Motor neuron (in vitro differentiated cells): ENCODE measurements at regions not wholly inside any gene's neighbourhood (a gene's known extent, or its start where the extent isn't known, plus 50 kb on each side); places are given as distances from the start of the nearest gene placed in this dataset.
"Not testable (repeated sequence)": the region's sequence is repeated elsewhere in the genome, so short reads cannot be mapped to it uniquely, and the experiment has no call there.

Experiments
- ATAC-seq, 8 experiments: fragments of 200-7000 bp; cut with Tn5 transposase; replicated peaks in 6 of 8; 2 replicates each; pipeline ENCODE4 v1.8.0; 2021; ENCODE audit warnings: mild to moderate bottlenecking in 8 of 8, moderate library complexity in 8 of 8
- H3K27ac ChIP-seq, 2 donors: fragments of 250-450 bp; sonication (Bioruptor Pico); 2 replicates each; pipeline ENCODE4 v1.9.0; 2021; ENCODE audit warnings: antibody characterized with exemption in 2 of 2, mild to moderate bottlenecking in 2 of 2, moderate library complexity in 1 of 2
- H3K4me1 ChIP-seq, 2 donors: fragments of 250-450 bp; sonication (Bioruptor Pico); replicated peaks in 1 of 2; 2 replicates each; pipeline ENCODE4 v1.6.1; 2021; ENCODE audit warnings: antibody characterized with exemption in 2 of 2, mild to moderate bottlenecking in 2 of 2, moderate library complexity in 1 of 2
- H3K4me3 ChIP-seq, 5 donors: fragments of 250-450 bp; sonication (Bioruptor Pico); 2 replicates each; pipeline ENCODE4 v1.9.0; 2021; ENCODE audit warnings: antibody characterized with exemption in 5 of 5, mild to moderate bottlenecking in 5 of 5, moderate library complexity in 4 of 5
- WGBS, 10 experiments: fragments of 450-650 bp; shearing (Covaris generic); methylation state at CpG; one replicate each; pipeline ENCODE4 v1.0.0; 2022; 5-methylcytosine and 5-hydroxymethylcytosine counted together
- in situ Hi-C, 9 experiments: fragments of 400-800 bp; cut with MboI; loops; one replicate each; pipeline ENCODE4 v1.15.0; 2021; ENCODE audit warnings: low sequenced_read_pairs in 9 of 9, low pct_unique_long_range_greater_than_20kb in 2 of 9; ENCODE audit not compliant: unreplicated experiment in 9 of 9

- ATAC-seq, result peak in 1 of 8 experiments; percentile 17
- no peak overlapping the region for H3K4me3 ChIP-seq
- peaks cover 0 to 4% of the 10 kb centered on the region in 2 donors for H3K4me1 ChIP-seq
- 8 to 100% (median 51%) methylated on average over 1 to 2 of the region's 2 CpGs; no CpG with 5 or more reads in 2 of the 10 experiments for WGBS, 10 experiments
- in situ Hi-C loops, result no loop called here
- no peak overlapping the region for H3K27ac ChIP-seq
Observed at GRCh38 chr4:158122501-158122900, 50.3 kb downstream of the GASK1B start.

GRCh38 chr4:158121161-158121579 is 51.7 kb downstream of the GASK1B start:
- ATAC-seq, result peak in 3 of 8 experiments; percentile 45 to 95 (median 93)
- 0 to 92% (median 46%) methylated on average over 2 to 3 of the region's 3 CpGs; no CpG with 5 or more reads in 2 of the 10 experiments for WGBS, 10 experiments
- in situ Hi-C loops, result no loop called here
- H3K4me3 ChIP-seq, result no peak overlapping the region
- peaks cover 0 to 4% of the 10 kb centered on the region in 2 donors for H3K4me1 ChIP-seq
- H3K27ac ChIP-seq, result no peak overlapping the region

GRCh38 chr4:158120645-158121151 is 52.1 kb downstream of the GASK1B start:
- H3K4me1 ChIP-seq, H3K4me3 ChIP-seq, in situ Hi-C loops, H3K27ac ChIP-seq: not testable (repeated sequence)
- 12 to 94% (median 31%) methylated on average over 1 to 4 of the region's 6 CpGs for WGBS, 10 experiments
- peak in 4 of 8 experiments; percentile 49 to 75 (median 68) for ATAC-seq

GRCh38 chr4:158112611-158113010 is 60.2 kb downstream of the GASK1B start:
- Histone ChIP-seq H3K27ac (no peak overlapping the region), H3K4me1 (peaks cover 0 to 5% of the 10 kb centered on the region in 2 donors), H3K4me3 (no peak overlapping the region)
- ATAC-seq, result peak in 3 of 8 experiments; percentile 26 to 75 (median 31)
- in situ Hi-C loops, result no loop called here

- no peak for ATAC-seq
- no peak overlapping the region for H3K27ac ChIP-seq
- H3K4me1 ChIP-seq, result peaks cover 0 to 5% of the 10 kb centered on the region in 2 donors
- in situ Hi-C loops, result no loop called here
- no peak overlapping the region for H3K4me3 ChIP-seq
- WGBS, 10 experiments, result 47 to 90% (median 71%) methylated on average over 2 of the region's 2 CpGs; no CpG with 5 or more reads in 3 of the 10 experiments
Observed at GRCh38 chr4:158111241-158111640, 61.6 kb downstream of the GASK1B start.

- H3K4me1 ChIP-seq, result no peaks in the 10 kb centered on the region
Observed at GRCh38 chr4:158102904-158103303, 69.9 kb downstream of the GASK1B start.

GRCh38 chr4:158099686-158100085 is 73.1 kb downstream of the GASK1B start:
- in situ Hi-C loops, result no loop called here

More at GRCh38 chr4:158102904-158103303, 69.9 kb downstream of the GASK1B start:
- H3K27ac ChIP-seq, result no peak overlapping the region
- no peak overlapping the region for H3K4me3 ChIP-seq
- WGBS, 10 experiments, result 7 to 100% (median 72%) methylated on average over 2 to 4 of the region's 4 CpGs; no CpG with 5 or more reads in 1 of the 10 experiments
- in situ Hi-C loops, result no loop called here
- ATAC-seq, result peak in 2 of 8 experiments; percentile 23 to 69

GRCh38 chr4:158098802-158099201 is 74.0 kb downstream of the GASK1B start:
- Histone ChIP-seq H3K4me1 (no peaks in the 10 kb centered on the region), H3K27ac (no peak overlapping the region), H3K4me3 (no peak overlapping the region)
- in situ Hi-C loops, result no loop called here
- ATAC-seq, result no peak
- 100% methylated on average over 1 of the region's 1 CpG; no CpG with 5 or more reads in 8 of the 10 experiments for WGBS, 10 experiments

More at GRCh38 chr4:158099686-158100085, 73.1 kb downstream of the GASK1B start:
- H3K4me3 ChIP-seq, result no peak overlapping the region
- H3K27ac ChIP-seq, result no peak overlapping the region
- H3K4me1 ChIP-seq, result no peaks in the 10 kb centered on the region
- no peak for ATAC-seq
- WGBS, 10 experiments, result 23 to 71% (median 49%) methylated on average over 2 to 4 of the region's 4 CpGs; no CpG with 5 or more reads in 1 of the 10 experiments

- 80 to 100% (median 94%) methylated on average over 1 of the region's 1 CpG; no CpG with 5 or more reads in 4 of the 10 experiments for WGBS, 10 experiments
Observed at GRCh38 chr4:158094413-158095134, 78.3 kb downstream of the GASK1B start.

GRCh38 chr4:158090323-158090722 is 82.5 kb downstream of the GASK1B start:
- Histone ChIP-seq H3K27ac (no peak overlapping the region), H3K4me3 (no peak overlapping the region), H3K4me1 (no peaks in the 10 kb centered on the region)
- peak in 2 of 8 experiments; percentile 27 to 35 for ATAC-seq
- in situ Hi-C loops, result no loop called here

More at GRCh38 chr4:158094413-158095134, 78.3 kb downstream of the GASK1B start:
- Histone ChIP-seq H3K27ac (no peak overlapping the region), H3K4me1 (no peaks in the 10 kb centered on the region), H3K4me3 (no peak overlapping the region)
- peak in 3 of 8 experiments; percentile 41 to 98 (median 98) for ATAC-seq
- in situ Hi-C loops, result no loop called here

GRCh38 chr4:158089897-158090296 is 82.9 kb downstream of the GASK1B start:
- H3K27ac ChIP-seq, in situ Hi-C loops, H3K4me1 ChIP-seq, ATAC-seq, H3K4me3 ChIP-seq: not testable (repeated sequence)
- WGBS, 10 experiments, result 0 to 100% methylated on average over 1 to 2 of the region's 21 CpGs; no CpG with 5 or more reads in 8 of the 10 experiments

- no peak for ATAC-seq
- Histone ChIP-seq H3K4me1 (peaks cover 0 to 11% of the 10 kb centered on the region in 2 donors), H3K27ac (no peak overlapping the region), H3K4me3 (no peak overlapping the region)
- 40 to 85% (median 61%) methylated on average over 1 to 3 of the region's 3 CpGs; no CpG with 5 or more reads in 4 of the 10 experiments for WGBS, 10 experiments
- in situ Hi-C loops, result no loop called here
Observed at GRCh38 chr4:158080354-158080753, 92.5 kb downstream of the GASK1B start.

GRCh38 chr4:158079661-158080060 is 93.2 kb downstream of the GASK1B start:
- ATAC-seq, result peak in 1 of 8 experiments; percentile 8

More at GRCh38 chr4:158079661-158080060, 93.2 kb downstream of the GASK1B start:
- Histone ChIP-seq H3K4me1 (peaks cover 0 to 11% of the 10 kb centered on the region in 2 donors), H3K27ac (no peak overlapping the region), H3K4me3 (no peak overlapping the region)
- in situ Hi-C loops, result no loop called here
- 13 to 100% (median 66%) methylated on average over 1 to 2 of the region's 2 CpGs; no CpG with 5 or more reads in 2 of the 10 experiments for WGBS, 10 experiments
